ENCODE measurements at regions not wholly inside any gene's neighbourhood (a gene's known extent, or its start where the extent isn't known, plus 50 kb on each side); places are given as distances from the start of the nearest gene placed in this dataset.

DNA sequence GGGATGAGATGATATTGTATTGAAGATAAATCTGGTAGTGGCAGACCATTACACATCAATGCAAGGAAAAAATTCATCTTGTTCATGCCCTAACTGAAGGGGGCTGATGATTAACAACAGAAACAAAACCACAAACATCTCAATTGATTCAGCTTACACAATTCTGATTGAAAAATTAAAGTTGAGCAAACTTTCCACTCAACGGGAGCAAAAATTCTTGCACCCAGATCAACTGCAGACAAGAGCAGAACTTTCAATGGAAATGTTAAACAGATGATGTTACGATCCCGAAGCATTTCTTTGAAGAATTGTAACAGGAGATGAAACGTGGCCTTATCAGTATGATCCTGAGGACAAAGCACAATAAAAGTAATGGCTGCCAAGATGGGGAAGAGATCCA is 172.4 kb upstream of the SOX5 start:
- DNase-seq, result no peak

DNA sequence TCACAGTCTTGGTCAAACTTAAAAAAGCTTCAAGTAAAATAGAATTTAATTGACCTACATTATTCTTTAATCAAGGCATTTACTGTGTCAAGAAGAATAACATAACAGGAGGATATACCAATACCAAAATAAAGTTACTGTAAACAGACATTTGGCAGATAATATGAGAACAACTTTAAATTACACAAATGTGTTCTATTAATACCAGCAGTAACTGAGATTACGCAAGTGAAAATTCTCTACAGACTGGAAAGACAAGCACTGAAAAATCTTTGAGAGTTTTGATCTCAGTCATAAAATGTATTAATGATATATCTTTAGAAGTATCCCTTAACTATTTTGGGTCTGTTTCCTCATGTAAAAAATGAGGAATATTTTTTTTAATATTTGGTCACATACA is 169.2 kb upstream of the SOX5 start:
- no peak for DNase-seq

DNA sequence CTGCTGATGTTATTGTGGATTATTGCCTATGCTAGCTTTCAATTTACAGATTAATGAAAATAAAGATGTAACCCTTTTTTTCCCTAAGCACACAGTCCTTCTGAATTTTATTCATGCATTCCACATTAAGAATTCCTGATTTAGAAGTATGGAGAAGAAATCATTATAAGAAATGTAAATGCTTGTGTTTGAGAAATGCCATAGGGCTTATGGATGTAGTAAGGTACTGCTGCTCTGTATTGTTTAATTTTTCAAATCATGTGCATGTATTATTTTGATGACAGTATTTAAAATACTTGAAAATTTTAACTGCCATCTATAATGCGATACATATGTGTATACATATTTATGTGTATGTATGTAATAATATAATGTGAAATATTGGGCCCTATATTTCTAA is 167.1 kb upstream of the SOX5 start:
- DNase-seq, result no peak

DNA sequence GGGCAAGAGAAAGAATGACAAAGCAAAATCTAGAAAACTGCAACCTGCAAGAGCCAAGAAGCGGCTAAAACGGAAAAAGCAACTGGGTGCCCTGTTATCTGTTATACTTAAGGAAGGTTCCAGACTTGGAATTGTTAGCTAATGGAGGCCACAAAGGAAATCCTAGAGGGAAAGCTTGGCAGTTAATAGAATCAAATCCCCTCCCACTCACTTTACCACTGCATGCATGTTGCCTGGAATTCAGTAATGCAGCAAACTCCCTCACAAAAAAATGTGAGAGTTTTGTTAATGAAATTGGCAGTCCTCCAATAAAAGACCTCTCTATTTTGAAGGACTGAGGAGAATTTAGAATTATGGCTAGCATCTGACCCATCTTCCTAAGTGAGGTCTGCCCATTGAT is 164.2 kb upstream of the SOX5 start:
- DNase-seq, result no peak

DNA sequence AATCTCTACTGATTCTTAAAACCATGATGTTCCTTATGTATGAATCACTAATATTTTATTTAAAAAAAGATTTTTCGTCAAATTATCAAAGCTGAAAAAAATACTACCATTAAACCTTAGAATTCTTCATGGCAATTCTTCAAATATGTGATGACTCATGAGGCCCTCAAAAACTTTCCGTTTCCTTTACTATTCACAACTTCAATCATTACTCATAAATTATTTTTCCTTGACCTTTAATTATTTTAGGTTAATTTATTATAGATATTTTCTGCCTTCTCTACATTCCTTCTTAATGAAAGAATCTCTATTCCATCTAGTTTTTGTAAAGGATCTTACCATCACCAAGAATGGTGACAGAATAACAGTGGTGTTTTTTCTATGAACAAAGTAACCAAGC is 162.1 kb upstream of the SOX5 start:
- no peak for DNase-seq

DNA sequence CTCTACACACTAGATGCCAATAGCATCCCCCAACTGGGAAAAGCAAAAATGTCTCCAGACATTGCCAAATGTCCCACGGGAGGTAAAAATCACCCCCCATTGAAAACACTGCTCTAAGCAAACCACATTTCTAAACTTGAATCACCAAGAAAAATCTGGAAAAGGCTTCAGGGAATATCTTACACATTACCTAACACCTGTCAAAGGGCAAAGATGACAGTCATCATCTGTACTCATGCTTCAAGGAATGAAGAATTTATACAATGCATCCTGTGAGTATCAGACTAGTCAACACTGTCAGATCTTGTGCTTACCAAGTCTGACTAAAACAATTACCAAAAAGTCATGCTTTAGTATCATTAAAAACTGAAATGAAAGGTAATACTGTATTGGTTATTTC is 161.6 kb upstream of the SOX5 start:
- DNase-seq, result no peak

DNA sequence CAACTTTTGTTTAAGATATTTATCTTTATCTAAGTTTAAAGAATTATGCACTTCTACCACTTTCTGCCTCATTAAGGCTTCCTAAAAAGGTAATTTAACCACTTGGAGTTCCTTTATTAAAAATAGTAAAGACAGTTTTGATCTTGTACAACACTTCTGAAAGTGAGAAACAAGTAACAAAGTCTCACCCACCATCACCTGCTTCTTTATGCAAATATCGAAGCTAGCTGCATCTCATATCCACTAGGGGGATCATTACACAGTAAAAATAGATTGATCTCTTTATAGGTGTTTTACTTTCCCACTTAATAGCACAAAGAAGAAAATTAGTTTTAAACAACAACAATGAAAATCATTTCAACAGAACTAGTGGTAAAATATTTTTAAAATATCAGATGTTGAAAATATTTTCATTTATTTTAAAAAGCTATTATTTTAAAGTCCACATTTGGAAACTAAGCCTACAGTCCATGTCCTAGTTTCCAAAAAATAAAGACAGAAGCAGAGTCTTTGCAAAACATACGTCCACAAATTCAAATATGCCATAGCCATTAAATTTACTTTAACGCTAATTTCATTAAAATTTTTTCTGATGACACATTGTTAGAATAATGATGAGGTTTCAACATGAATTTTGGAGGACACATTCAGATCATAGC is 160.0 kb upstream of the SOX5 start:
- DNase-seq, result peak in 1 of 5 donors; percentile 0

DNA sequence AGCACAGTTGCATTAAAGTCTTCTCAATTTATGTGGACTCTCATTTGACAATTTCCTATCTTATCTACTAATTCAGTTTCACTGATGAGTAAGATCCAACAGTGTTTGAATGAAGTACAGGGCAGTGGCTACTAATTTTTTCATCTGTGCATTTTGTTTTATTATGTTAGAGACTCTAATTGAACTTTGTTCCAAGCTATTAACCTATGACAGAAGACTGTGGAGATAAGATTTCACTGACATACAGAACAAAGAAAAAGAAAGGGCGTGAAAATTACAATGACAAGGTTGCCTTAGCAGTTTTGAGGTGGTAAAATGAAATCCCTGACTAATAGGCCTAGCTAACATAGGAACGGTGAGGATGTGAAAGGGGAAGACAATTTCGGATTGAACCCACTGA is 153.2 kb upstream of the SOX5 start:
- no peak for DNase-seq

DNA sequence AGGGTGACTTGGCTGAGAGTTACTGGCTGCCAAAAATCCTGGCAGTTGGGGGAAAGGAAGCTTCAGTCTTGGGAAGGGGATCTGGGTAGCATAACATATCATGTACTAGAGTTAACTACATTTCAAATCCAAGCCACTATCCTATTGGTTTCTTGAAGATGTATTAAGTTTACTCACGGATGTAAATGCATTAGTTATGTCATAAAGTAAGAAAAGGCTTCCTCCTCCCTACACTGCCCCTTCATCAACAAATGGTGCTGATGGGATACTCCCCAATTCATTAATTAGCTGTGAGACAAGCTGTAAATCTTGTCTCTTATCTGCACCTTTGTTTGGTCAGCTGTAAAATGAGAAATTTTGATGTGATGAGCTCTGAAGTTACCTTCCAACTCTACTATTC is 150.1 kb upstream of the SOX5 start:
- no peak for DNase-seq

DNA sequence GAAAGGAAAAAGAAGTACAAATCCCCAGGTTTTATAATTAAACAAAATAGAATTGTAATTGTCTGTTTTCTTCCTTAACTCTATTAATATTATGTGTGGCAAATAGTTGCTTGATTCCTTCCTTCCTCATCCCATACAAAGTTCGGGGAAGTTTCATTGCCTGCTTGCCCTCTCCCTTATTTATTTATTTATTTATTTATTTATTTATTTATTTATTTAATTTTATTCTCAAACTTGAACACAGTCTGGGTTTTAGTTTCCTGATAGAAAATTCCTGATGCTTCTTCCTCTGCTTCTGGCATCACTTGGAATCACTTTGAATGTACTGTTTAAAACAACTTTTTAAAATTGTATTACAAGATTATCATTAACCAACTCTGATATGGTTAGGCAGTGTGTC is 145.8 kb upstream of the SOX5 start:
- DNase-seq, result no peak

DNA sequence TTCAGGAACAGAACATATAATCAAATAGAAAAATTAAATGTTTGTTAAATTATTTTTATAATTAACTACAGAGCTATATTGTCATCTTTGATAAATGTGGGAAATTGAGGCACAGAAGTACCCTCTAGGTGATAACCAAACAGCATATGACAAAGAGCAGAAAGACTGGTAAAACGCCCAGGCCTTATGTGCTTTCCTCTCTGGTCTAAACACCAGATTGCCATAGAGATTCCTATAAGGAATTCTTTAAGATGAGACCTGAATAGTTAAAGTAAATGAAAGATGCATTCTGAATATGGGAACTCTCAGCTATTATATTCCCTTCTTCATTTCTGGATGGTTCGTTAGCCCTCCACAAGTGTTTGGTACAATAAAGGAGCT is 140.0 kb upstream of the SOX5 start:
- no peak for DNase-seq

DNA sequence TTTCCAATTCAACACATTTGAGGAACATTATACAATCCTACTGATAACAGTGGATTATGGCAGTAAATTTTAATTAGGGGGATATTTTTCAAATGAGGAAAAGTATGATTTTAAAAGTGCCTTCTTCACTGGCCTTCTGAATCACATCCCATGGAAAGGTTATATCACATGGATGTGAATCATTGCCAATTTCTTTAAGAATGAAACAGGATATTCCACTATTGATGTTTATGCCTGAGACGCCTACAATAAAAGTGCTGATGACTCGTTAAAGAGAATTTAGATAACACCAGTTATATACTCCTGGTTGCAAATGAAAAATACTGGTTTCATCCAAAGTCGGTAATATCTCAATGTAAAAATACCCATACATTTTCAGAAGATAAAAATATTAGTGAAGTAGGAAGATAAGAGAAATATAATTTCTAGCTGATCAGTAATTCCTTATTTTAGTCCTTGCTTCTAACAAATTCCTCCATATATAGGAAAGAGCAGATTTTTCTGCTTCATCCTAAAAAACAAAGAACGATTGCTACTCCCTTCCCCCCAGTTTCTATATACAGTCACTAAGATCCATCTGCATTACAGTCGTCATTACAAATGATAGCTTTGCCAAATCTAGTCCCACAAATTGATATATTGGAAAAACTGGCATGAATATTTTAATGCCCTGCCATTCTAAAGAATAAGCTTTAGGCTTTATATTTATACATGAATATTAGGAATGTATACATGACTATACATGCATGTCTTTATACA is 139.5 kb upstream of the SOX5 start:
- no peak for DNase-seq

DNA sequence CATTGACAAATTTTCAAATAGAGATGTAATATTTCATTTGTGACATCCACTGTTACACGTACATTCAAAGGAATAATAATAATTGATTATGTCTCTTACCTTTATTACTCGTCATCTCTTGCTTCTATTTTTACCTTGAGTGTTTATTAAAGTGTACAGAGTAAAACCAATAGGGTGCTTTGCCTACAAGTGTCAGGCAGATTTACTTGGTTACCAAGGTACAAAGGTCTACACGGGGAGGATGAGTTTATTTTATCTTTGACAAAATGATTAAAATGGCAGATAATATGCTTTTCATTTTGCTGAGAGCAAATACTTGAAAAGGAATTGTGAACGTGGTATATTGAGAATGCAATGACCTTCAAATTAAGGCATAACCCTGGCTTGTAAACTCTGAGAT is 137.8 kb upstream of the SOX5 start:
- DNase-seq, result no peak

DNA sequence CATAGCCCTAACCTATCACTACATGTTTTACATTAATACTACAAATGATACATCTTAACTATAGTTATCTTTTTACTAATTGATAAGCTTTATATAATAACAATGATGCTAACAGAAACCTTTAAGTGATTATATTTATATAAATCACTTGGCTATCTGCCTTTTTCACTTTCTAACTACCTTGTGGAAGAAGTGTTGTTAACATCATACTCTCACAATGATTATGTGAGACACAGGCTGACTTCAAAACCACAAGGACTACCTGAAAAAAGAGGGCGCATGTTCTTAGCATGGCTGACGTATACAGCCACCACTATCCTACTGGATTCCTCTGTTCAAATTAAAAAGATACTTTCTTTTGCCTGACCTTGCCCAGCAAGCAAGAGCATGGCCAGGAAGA is 135.3 kb upstream of the SOX5 start:
- DNase-seq, result no peak

DNA sequence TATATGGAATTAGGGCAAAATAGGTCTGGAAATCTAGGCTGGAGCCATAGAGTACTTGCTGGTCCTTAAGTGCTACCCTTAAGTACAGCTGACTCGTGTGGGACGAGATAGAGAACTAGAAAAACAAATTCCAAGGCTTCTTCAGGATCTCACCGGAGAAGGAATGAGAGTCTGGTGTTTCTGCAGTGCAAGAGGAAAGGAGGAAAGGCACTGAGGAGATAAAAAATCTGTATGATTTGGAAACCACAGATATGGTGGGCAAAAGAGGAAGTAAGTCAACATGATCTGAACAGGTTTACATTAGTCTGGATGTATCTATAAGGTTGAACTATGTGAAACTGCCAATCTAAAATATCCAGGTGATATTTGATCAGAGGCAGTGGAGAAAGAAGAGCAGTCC is 134.4 kb upstream of the SOX5 start:
- no peak for DNase-seq

DNA sequence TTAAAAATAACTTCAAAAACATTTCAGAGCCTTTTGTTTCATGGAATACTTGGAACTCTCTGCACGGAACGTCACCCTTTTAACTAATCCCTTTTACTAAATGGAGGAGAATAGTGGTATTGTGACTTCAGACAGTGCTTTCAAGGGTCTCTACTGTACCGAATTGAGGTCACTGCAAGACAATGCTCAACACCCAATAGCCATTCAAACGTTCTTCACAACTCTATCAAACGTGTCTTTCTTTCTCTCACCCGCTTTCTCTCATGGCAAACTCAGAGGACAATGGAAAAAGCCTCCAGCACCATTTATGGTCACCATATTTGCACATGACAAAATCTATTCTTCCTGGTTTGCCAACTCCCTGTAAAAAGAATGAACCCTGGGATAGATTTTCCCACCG is 132.1 kb upstream of the SOX5 start:
- DNase-seq, result no peak

DNA sequence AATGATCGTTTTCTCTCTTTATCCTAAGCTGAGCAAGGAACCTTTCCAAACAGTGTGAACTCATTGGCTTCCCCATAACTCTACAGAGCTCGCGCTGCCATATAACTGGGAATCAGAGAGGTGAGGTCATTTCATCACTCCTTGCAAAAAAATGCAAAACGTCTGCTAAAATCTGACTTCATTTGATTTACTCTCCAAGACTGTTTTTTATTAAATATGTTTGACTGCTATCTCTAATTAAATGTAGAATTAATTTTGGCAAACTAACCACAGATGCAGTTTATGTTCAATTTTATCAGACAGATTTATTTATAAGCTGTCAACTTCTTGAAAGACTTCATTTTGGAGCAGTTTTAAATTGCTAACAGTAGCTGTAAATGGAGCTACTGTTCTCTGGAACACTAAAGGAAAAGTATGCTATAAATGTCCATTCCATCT is 131.6 kb upstream of the SOX5 start:
- no peak for DNase-seq

DNA sequence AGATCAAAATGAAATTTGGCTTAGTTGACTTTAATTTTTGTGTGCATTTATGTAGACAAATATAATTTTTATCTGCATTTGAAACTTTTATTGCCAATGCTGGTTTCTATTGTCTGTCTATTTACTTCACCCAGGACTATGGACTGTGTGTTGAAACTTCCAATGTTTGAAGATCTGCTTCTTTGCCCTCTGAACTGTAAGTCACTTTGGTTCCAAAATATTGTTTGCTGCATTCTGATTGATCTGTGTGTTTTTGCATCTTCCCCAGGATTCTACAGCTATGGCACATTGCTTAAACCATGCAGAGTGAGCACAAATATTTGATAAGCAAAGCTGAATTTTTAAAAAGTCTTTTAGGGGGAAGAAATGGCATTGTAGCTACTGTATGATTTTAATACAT is 131.0 kb upstream of the SOX5 start:
- no peak for DNase-seq

DNA sequence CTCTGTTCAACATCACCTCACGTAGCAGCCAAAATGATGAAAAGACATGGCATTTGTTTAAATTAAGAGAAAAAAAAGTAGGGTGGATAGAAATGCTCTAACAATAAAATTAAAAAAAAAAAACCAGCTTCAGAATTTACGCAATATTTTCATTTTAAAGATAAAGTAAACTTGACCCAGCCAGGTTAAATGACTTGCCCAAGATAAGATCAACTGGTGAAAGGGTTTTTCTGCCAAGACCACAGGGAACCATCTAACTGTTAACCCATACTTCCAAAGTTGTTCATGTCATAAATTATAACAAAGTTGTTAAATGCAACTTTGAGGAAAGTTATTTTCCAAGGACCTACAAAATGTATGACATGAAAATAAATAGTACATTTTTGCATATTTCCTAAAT is 129.6 kb upstream of the SOX5 start:
- DNase-seq, result no peak

DNA sequence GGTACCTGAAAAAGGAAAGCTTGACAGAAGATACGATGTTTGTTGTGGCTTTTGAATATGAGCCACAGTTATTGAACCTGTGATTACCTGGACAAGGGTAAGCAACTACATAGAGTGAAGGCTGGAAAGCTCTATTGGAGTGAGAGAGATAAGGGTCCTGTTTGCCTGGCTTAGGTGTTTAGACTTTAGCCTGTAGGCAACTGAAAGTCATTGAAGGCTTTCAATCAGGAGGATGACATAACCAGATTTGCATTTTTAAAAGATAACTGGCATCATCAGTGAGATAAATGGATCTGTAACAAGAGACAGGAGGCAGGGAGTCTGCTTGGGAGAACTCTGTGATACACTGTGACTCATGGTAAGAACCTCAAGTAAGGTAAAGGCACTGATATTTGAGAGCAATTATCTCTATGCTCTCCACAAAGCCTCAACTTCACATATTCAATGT is 128.9 kb upstream of the SOX5 start:
- no peak for DNase-seq

DNA sequence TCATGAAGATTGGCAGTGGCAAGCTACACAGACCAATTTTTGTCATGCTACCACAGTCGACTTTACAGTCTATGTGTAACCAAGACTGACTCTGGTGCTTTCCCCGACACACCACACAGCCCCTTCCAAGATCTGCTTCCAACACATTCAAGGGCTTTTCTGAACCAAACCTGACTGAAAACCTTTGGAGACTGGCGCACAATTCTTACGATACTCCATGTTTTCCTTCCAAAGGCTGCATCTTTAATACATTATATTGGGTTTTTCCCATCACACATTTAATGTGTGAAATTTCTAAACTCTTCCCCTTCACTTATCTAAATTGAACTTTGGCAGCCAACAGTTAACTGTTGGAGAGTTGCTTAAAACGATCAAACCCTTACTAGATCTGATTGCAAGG is 127.7 kb upstream of the SOX5 start:
- no peak for DNase-seq

DNA sequence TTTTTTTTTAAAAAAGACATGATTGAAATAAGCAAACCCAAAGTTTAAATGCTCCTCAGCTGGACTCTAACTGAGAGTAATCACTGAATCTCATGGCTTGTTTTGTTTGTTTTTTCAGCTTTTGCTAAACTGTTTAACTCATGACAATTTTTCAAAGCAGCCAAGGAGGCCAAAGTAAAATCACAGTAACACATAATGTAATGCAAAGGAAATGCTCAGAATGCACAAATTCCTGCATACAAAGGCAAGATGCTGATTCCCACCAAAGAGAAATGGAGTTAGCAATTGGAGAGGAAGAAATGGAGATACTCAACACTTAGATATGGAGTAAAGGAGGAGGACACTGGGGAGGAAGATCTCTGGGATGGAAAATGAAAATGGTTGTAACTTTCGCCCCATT is 126.2 kb upstream of the SOX5 start:
- DNase-seq, result no peak

DNA sequence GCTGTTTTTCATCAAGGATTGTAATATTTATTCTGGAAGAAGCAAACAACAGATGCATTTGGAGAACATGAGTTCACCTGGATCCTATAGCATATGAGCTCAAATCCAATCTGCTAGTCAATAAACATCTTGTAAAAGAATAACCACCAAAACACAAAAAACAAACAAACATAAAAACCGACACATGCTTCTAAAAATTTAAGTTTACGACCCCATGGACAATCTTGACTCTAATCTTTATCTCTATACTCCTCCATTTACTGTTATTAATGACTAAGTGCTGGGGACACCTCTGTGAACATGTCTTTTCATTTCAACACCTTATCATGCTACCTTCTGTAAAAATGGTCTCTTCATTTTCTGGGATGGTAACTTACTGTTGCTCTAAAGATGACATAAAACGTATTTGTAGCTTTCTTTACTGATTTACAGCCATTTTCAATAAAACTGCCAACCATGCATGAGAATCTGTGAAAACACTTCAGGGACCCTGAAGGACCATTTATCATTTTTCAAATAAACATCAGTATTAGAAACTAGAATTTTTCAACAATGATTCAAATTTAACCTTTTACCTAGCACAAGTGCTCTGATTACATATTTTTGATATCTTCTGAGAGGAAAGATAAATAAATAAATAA is 123.8 kb upstream of the SOX5 start:
- DNase-seq, result no peak

DNA sequence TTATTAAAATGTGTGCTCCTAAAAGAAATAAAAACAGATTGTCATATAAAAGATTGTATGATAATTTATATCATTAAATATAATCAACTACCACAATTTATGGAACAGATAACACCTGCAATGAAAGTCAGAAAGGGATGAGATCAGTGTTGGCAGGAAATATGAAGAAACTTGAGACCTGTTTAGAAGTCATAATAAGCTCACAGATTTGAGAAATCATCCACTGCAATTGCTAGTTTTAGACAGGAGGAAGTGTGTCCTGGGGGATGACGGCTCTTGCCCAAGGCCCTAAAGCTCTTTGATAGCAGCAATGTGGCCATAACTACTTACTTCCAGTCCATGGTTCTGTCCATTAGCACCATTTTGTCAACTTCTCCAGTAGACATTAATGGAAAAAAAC is 122.8 kb upstream of the SOX5 start:
- no peak for DNase-seq

All from T-helper 1 cell (primary cell).